Karpas-422 (cell line): ENCODE measurements at regions not wholly inside any gene's neighbourhood (a gene's known extent, or its start where the extent isn't known, plus 50 kb on each side); places are given as distances from the start of the nearest gene placed in this dataset.
"Not testable (repeated sequence)": the region's sequence is repeated elsewhere in the genome, so short reads cannot be mapped to it uniquely, and the experiment has no call there.

Experiments used
- DNase-seq: peaks from one replicate; pipeline ENCODE4 v3.0.0-alpha.2; 2015
- H2AFZ ChIP-seq: fragments of 200-600 bp; sonication (generic); 2 replicates; pipeline ENCODE4 v1.6.1; 2014; ENCODE audit warnings: antibody characterized with exemption, low read length, mixed read lengths
- H3K27ac ChIP-seq: fragments of 200-600 bp; sonication (generic); 2 replicates; pipeline ENCODE4 v1.5.1; 2014; ENCODE audit warnings: mild to moderate bottlenecking, low read length, moderate library complexity
- H3K27me3 ChIP-seq: fragments of 200-600 bp; sonication (generic); 2 replicates; pipeline ENCODE4 v1.6.1; 2014; ENCODE audit warnings: low read length, mixed read lengths
- H3K36me3 ChIP-seq: fragments of 200-600 bp; sonication (generic); 2 replicates; pipeline ENCODE4 v1.6.1; 2014; ENCODE audit warnings: low read length, mixed read lengths; ENCODE audit not compliant: insufficient read depth
- H3K4me1 ChIP-seq: fragments of 200-600 bp; sonication (generic); 2 replicates; pipeline ENCODE4 v1.6.1; 2014; ENCODE audit warnings: mild to moderate bottlenecking, low read length, mixed read lengths
- H3K4me2 ChIP-seq: fragments of 200-600 bp; sonication (generic); 2 replicates; pipeline ENCODE4 v1.6.1; 2014; ENCODE audit warnings: low read length, low read depth, mild to moderate bottlenecking; ENCODE audit not compliant: poor library complexity, severe bottlenecking
- H3K4me3 ChIP-seq: fragments of 200-600 bp; sonication (generic); 2 replicates; pipeline ENCODE4 v1.5.1; 2014; ENCODE audit warnings: mild to moderate bottlenecking, antibody characterized with exemption, low read length, mixed read lengths
- H3K79me2 ChIP-seq: fragments of 200-600 bp; sonication (generic); 2 replicates; pipeline ENCODE4 v1.6.1; 2014; ENCODE audit warnings: mild to moderate bottlenecking, low read length, mixed read lengths
- H3K9ac ChIP-seq: fragments of 200-600 bp; sonication (generic); 2 replicates; pipeline ENCODE4 v1.6.0; 2014; ENCODE audit warnings: low read length
- H3K9me2 ChIP-seq: fragments of 200-600 bp; sonication (generic), shearing (Covaris generic); replicated peaks from 2 replicates; pipeline ENCODE4 v1.6.0; 2014; ENCODE audit warnings: mild to moderate bottlenecking, low read length, moderate library complexity; ENCODE audit not compliant: insufficient read depth
- H3K9me3 ChIP-seq: fragments of 300-700, 200-600 bp; sonication (generic); 2 replicates; pipeline ENCODE4 v1.6.1; 2014; ENCODE audit warnings: low read length, mixed read lengths
- H4K20me1 ChIP-seq: fragments of 200-600 bp; sonication (generic); 2 replicates; pipeline ENCODE4 v1.6.1; 2014; ENCODE audit warnings: mild to moderate bottlenecking, antibody characterized with exemption, low read length, low read depth; ENCODE audit not compliant: insufficient read depth

DNA sequence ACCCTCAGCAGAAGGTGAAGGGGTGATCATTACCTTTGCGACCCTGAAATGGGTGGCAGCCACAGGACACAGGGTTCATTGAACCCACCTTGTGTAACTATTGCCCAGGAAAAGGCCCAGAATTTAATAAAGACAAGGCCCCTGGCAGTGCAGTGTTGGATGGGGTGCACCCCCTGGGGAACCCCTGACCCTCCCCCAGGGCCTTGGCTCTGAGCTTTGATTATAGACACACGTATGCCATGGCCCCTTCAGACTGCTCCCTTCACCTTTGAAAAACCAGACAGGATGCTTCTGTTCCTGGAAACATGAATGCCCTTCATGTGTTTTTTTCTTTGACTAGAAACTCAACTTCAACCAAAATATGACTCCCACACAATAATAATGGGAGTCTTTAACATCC lies 93.1 kb downstream of the POTEH start:
- H3K36me3 ChIP-seq, H3K27me3 ChIP-seq, H3K79me2 ChIP-seq, H3K27ac ChIP-seq, H3K4me2 ChIP-seq, H3K4me1 ChIP-seq, H2AFZ ChIP-seq, H3K9ac ChIP-seq, H3K9me2 ChIP-seq, H4K20me1 ChIP-seq, H3K9me3 ChIP-seq, H3K4me3 ChIP-seq, DNase-seq: not testable (repeated sequence)

DNA sequence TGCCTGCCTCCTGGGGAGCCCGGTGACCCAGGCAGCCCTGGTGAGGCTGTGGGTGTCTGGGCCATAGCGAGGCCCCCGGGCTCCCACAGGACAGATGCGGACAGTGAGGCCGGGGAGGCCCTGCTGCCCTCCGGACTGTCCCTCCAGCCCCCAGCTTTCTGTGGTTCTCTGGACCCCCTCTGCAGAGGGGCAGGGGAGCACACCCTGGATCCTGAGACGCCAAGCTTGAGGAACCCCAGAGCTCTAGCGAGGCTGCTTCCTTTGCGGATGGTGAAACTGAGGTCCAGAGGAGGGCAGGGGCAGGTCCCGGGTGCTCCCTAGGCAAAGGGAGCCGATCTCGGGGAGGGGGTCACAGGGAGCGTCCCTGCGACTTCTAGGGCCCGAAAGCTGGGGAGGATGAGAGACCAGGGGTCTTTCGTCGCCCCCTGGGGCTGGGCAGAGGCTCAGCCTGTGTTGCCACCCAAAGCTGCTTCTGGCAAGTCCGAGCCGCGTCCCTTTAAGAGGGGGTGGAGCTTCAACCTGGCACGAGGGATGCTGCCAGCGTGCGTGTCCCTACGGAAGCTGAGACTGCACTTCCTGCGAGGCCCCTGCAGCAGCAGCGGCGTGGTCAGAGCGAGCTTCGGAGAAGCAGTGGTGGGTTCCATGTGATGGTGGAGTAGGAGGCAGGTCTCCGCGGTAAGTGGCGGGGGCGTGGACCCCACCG lies 94.7 kb downstream of the POTEH start:
- not testable (repeated sequence) for H3K27me3 ChIP-seq, H3K27ac ChIP-seq, H3K4me1 ChIP-seq, H3K79me2 ChIP-seq, H4K20me1 ChIP-seq, H3K9ac ChIP-seq, H3K9me3 ChIP-seq, H3K9me2 ChIP-seq, H3K36me3 ChIP-seq, DNase-seq, H2AFZ ChIP-seq, H3K4me2 ChIP-seq, H3K4me3 ChIP-seq

DNA sequence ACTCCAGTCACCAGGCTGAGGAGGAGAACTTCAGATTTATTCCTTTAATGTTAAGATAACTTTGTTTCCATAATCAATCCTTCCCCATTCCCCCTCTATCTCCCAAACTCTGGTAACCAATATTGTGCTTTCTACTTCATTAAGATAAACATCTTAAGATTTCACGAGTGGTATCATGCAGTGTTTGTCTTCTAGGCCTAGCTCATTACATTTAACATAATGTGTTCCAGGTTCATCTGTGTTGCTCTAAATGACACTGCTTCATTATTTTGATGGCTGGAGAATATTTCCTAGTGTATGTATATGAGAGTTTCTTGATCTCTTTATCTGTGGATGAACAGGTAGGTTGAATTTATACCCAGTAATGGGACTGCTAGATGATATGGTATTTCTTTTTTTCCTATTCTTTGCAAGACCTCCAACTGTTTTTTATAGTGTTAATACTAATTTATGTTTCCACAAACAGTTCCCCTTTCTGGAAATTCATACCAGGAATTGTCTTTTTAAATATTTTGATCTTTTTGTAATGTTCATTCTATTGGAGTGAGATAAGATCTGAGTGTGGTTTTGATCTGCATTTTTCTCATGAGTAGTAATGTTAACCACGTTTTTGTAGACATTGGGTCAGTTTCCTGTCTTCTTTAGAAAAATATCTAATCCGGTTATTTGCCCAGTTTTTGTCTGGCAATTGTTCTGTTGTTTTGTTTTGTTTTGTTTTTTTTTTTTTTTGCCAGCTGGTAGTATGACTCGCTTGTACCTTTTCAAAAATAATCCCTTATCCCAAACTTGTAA lies 97.3 kb downstream of the POTEH start:
- H3K4me1 ChIP-seq, H3K4me3 ChIP-seq, H3K79me2 ChIP-seq, DNase-seq, H2AFZ ChIP-seq, H3K9me2 ChIP-seq, H4K20me1 ChIP-seq, H3K27me3 ChIP-seq, H3K36me3 ChIP-seq, H3K27ac ChIP-seq, H3K4me2 ChIP-seq, H3K9ac ChIP-seq, H3K9me3 ChIP-seq: not testable (repeated sequence)

DNA sequence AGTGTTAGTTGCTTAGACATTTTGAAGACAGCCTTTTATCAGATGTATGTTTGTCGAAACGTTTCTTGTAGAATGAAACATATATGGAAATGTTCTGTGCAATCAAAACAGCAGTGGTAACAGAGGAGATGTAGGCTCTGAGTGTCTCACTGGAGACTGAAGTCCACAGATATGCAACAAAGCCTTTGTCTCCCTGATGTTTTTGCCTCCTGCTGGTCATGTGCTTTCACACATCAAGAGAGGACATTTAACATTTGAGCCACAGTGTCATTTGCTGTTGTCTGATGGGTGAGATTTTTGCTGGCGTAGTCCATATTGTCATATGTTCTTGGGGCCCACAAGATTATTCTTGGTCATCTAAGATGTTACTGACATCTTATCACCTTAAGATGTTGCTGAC lies 101.7 kb downstream of the POTEH start:
- H3K79me2 ChIP-seq, H3K36me3 ChIP-seq, H3K9me3 ChIP-seq, DNase-seq, H3K27me3 ChIP-seq, H4K20me1 ChIP-seq, H3K27ac ChIP-seq, H3K4me3 ChIP-seq, H3K4me2 ChIP-seq, H3K4me1 ChIP-seq, H2AFZ ChIP-seq, H3K9ac ChIP-seq, H3K9me2 ChIP-seq: not testable (repeated sequence)

DNA sequence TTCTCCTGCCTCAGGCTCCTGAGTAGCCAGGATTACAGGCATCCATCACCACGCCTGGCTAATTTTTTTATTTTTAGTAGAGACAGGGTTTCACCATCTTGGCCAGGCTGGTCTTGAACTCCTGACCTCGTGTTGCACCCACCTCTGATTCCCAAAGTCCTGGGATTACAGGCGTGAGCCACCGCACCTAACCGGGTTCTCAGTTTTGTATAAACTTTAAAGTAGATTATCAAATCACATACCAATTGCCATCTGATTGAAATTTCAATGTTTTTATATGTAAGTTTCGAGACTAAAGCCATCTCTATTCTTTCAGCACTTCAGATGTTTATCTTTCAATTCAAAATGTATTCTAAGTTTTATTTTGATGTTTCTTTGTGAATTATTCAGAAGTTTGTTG lies 110.1 kb downstream of the POTEH start:
- not testable (repeated sequence) for H3K9ac ChIP-seq, H3K9me2 ChIP-seq, H3K79me2 ChIP-seq, H3K36me3 ChIP-seq, H3K4me1 ChIP-seq, H2AFZ ChIP-seq, H3K27me3 ChIP-seq, H3K4me2 ChIP-seq, DNase-seq, H3K4me3 ChIP-seq, H3K9me3 ChIP-seq, H3K27ac ChIP-seq, H4K20me1 ChIP-seq

DNA sequence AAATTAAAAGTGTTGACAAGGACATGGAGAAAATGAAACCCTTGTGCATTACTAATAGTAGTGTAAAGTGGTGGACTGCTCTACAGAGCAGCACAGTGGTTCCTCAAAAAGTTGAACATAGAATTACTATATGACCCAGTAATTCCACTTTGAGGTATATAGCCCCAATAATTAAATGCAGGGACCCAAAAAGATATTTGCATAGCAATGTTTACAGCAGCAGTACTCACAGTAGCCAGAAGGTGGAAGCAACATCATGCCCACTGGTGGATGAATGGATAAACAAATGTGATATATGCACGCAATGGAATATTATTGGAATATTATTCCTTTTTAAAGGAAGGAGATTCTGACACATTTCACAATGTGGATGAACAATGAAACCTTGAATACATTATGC lies 121.3 kb downstream of the POTEH start:
- H3K27me3 ChIP-seq, DNase-seq, H3K9ac ChIP-seq, H2AFZ ChIP-seq, H3K9me2 ChIP-seq, H4K20me1 ChIP-seq, H3K4me3 ChIP-seq, H3K79me2 ChIP-seq, H3K27ac ChIP-seq, H3K4me2 ChIP-seq, H3K9me3 ChIP-seq, H3K4me1 ChIP-seq, H3K36me3 ChIP-seq: not testable (repeated sequence)

DNA sequence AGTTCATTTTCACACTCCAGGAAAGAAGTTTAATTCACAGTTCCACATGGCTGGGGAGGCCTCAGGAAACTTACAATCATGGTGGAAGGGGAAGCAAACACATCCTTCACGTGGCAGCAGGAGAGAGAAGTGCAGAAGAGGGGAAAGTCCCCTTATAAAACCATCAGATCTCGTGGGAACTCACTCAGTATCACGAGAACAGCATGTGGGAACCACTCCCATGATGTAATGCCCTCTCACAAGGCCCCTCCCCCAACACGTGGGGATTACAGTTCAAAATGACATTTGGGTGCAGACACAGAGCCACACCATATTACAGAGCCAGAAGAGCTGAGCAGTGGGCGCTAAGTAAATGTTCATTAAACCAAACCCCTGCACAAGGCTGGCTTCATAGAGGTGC lies 126.0 kb downstream of the POTEH start:
- not testable (repeated sequence) for DNase-seq, H3K9me3 ChIP-seq, H3K4me3 ChIP-seq

DNA sequence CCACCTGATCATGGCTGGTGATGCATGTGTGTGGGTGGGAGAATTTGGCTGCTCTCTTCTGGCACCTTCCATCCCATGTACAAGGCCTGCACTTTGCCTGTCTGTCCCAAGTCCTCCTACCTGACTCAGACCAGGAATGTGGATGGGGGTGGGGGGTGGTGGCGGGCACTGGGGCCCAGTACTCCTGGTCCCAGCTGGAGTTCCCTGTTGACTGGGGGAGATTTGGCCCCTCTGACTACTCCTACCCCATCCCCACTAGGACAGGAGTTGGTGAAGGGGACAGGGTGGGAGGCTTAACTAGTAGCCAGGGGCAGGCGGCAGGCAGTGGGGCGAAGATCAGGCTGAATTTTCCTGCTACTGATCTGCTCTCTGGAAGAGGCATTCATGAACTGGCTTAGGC lies 126.6 kb downstream of the POTEH start:
- not testable (repeated sequence) for H3K79me2 ChIP-seq, H3K9me3 ChIP-seq, H3K27ac ChIP-seq, H3K4me2 ChIP-seq, H3K4me1 ChIP-seq, DNase-seq, H3K9ac ChIP-seq, H3K9me2 ChIP-seq, H2AFZ ChIP-seq, H3K36me3 ChIP-seq, H3K4me3 ChIP-seq, H3K27me3 ChIP-seq, H4K20me1 ChIP-seq

More for the DNA sequence above, 126.0 kb downstream of the POTEH start:
- not testable (repeated sequence) for H3K9ac ChIP-seq, H2AFZ ChIP-seq, H3K4me2 ChIP-seq, H3K27ac ChIP-seq, H3K9me2 ChIP-seq, H3K36me3 ChIP-seq, H3K4me1 ChIP-seq, H4K20me1 ChIP-seq, H3K79me2 ChIP-seq, H3K27me3 ChIP-seq
